ENCODE measurements at regions not wholly inside any gene's neighbourhood (a gene's known extent, or its start where the extent isn't known, plus 50 kb on each side); places are given as distances from the start of the nearest gene placed in this dataset.
"Not testable (repeated sequence)": the region's sequence is repeated elsewhere in the genome, so short reads cannot be mapped to it uniquely, and the experiment has no call there.

DNA sequence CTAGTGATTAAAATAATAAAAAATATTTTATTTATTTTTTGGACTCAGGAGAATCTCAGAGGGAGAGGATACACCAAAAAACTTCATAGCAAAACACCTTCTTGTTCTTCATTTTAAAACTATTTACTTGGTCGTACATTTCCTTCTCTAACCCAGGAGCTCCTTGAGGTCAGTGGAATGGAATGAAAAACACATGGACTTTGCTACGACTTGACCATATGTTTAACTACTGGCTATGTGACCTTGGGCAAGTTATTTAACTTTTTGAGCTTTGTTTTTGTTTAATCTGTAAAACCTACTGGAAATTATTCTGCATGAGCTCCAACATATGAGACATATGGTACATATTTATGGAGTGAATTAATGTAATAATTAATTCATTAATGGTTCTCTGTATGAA, 1005.5 kb upstream of the CITED2 start:
- TF ChIP-seq, protein P1, sequence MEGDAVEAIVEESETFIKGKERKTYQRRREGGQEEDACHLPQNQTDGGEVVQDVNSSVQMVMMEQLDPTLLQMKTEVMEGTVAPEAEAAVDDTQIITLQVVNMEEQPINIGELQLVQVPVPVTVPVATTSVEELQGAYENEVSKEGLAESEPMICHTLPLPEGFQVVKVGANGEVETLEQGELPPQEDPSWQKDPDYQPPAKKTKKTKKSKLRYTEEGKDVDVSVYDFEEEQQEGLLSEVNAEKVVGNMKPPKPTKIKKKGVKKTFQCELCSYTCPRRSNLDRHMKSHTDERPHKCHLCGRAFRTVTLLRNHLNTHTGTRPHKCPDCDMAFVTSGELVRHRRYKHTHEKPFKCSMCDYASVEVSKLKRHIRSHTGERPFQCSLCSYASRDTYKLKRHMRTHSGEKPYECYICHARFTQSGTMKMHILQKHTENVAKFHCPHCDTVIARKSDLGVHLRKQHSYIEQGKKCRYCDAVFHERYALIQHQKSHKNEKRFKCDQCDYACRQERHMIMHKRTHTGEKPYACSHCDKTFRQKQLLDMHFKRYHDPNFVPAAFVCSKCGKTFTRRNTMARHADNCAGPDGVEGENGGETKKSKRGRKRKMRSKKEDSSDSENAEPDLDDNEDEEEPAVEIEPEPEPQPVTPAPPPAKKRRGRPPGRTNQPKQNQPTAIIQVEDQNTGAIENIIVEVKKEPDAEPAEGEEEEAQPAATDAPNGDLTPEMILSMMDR (IDR thresholded peaks at IDR 0.05; ENCODE audit: low read depth, low read length, missing control alignments): no peak
- no peak overlapping the region for H3K4me3 ChIP-seq (ENCODE audit: low read depth, low read length)
- in situ Hi-C loops (cut with HindIII; ENCODE audit: low sequenced_read_pairs): no loop called here
- no peak for DNase-seq (ENCODE audit: low read depth)

DNA sequence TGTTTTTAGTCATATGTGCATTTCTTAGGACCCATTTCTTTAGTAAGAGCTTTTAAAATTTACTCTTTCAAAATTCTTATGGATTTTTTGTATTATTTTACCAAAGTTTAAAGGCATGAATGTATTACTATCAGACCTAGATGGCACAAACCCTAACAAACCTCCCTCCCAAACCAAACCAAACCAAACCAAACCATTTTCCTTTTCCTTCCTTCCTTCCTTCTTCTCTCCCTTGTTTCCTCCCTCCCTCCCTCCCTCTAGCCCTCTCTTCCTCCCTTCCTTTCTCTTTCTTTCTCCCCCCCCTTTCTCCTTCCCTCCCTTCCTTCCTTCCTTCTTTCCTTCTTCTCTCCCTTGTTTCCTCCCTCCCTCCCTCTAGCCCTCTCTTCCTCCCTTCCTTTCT, 1001.8 kb upstream of the CITED2 start:
- in situ Hi-C loops (cut with HindIII; ENCODE audit: low sequenced_read_pairs): no loop called here
- no peak overlapping the region for H3K4me3 ChIP-seq (ENCODE audit: low read depth, low read length)
- TF ChIP-seq, protein P1 (IDR thresholded peaks at IDR 0.05; ENCODE audit: low read depth, low read length, missing control alignments): no peak
- no peak for DNase-seq (ENCODE audit: low read depth)

DNA sequence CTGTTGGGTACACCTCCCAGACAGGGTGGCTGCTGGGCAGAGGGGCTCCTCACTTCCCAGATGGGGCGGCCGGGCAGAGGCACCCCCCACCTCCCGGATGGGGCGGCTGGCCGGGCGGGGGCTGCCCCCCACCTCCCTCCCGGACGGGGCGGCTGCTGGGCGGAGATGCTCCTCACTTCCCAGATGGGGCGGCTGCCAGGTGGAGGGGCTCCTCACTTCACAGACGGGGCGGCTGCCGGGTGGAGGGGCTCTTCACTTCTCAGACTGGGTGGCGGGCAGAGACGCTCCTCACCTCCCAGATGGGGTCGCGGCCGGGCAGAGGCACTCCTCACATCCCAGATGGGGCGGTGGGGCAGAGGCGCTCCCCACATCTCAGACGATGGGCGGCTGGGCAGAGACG, 999.3 kb upstream of the CITED2 start:
- in situ Hi-C loops (cut with HindIII; ENCODE audit: low sequenced_read_pairs); DNase-seq (ENCODE audit: low read depth); H3K4me3 ChIP-seq (ENCODE audit: low read depth, low read length): not testable (repeated sequence)

DNA sequence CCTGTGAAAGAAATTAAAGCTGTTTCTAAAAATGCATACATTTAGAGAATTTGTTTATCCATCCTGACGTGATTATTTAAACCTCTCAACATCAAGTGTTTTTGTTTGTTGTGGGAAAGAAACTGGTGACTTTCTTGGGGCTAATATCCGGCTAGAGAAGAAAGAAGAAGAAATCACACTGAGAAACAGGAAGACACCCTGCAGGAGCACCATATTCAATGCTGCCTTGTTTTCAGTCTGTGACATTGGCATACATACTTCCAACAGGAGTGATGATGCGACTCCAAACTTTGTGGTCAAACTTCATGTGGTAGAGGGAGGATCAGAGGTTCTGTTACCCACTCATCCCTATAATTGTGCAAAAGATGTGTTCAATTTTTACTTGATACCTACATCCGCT, 997.6 kb upstream of the CITED2 start:
- no peak for DNase-seq (ENCODE audit: low read depth)
- TF ChIP-seq, protein P1 (IDR thresholded peaks at IDR 0.05; ENCODE audit: low read depth, low read length, missing control alignments): no peak
- no peak overlapping the region for H3K4me3 ChIP-seq (ENCODE audit: low read depth, low read length)
- in situ Hi-C loops (cut with HindIII; ENCODE audit: low sequenced_read_pairs): no loop called here

DNA sequence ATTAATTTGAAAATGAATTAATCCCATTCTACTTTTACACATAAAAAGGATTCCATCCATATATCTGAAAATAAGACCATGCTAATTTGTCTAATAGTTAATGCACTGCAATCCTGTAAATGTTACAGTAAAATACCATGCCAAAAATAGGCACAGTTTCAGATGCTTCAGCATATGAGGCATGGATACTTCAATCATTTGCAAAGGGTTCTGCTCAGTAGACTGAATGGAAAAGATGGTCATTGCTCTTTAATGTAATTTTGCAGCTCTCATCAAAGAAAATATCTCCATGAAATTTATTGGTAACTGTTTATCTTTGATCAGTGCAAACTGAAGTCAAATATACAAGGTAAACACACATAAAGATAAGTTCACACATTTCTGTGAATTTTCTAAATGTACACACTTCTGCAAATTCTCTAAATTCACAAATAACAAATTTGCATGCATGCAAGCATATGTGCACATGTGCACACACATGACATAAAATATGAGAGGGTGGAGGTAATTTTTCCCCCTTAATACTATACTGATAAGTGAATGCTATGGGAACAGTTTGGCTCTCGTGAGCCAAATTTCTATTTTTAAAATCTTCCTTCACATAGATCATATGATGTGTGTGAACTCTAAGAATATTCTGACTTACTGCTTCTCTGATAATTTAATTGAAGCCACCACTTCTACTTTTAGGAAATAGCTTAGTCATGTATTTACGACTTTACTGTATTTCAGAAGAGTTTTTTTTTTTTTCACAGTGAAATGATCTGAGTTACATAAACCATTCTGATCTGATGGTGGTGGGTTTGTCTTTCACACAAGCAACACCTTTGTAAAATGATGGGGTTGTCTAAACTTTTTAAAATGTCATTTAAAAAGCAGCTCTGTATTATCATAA, 996.8 kb upstream of the CITED2 start:
- TF ChIP-seq, protein P1 (IDR thresholded peaks at IDR 0.05; ENCODE audit: low read depth, low read length, missing control alignments): no peak
- in situ Hi-C loops (cut with HindIII; ENCODE audit: low sequenced_read_pairs): no loop called here

DNA sequence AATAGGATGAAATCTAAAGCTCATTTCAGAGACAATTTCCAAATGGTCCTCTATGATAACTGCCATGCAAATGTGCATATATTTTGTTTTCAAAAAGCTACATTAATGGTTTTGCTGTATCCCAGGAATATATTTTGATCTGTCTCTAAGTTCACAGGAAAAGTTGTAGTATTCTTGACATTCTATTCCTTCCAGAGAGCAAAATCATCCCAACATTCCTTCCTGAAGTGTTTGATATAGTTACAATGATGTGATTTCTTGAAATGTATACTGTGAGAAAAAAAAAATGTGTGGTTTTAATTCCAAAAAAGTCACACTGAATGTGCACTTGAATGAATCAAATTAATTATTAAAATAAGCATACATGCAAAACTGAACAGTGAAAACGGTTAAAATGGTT, 996.0 kb upstream of the CITED2 start:
- in situ Hi-C loops (cut with HindIII; ENCODE audit: low sequenced_read_pairs): no loop called here
- TF ChIP-seq, protein P1 (IDR thresholded peaks at IDR 0.05; ENCODE audit: low read depth, low read length, missing control alignments): no peak
- no peak for DNase-seq (ENCODE audit: low read depth)
- no peak overlapping the region for H3K4me3 ChIP-seq (ENCODE audit: low read depth, low read length)

More for the DNA sequence above, 996.8 kb upstream of the CITED2 start:
- no peak overlapping the region for H3K4me3 ChIP-seq (ENCODE audit: low read depth, low read length)
- no peak for DNase-seq (ENCODE audit: low read depth)

DNA sequence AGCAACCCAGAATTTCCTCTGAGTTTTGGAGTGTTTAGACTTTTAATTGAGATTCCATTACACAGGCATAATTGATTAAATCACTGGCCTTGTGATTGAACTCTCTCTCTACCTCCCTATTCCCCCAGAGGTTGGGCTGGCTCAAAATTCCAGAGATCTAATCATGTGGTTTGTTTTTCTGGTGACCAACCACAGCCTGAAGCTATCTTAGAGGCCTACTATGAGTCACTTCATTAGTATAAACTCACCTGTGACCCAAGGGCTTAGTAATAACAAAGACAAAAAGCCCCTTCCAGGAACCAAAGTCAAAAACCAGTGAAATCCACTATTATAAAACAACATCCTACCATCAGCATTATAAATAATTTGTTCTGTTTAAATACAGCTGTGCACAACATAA, 992.5 kb upstream of the CITED2 start:
- in situ Hi-C loops (cut with HindIII; ENCODE audit: low sequenced_read_pairs): no loop called here
- no peak overlapping the region for H3K4me3 ChIP-seq (ENCODE audit: low read depth, low read length)
- TF ChIP-seq, protein P1 (IDR thresholded peaks at IDR 0.05; ENCODE audit: low read depth, low read length, missing control alignments): no peak
- DNase-seq (ENCODE audit: low read depth): peak; percentile 75
